GM23338 (cell line): ENCODE measurements at regions not wholly inside any gene's neighbourhood (a gene's known extent, or its start where the extent isn't known, plus 50 kb on each side); places are given as distances from the start of the nearest gene placed in this dataset.

Experiments used
- ATAC-seq: fragments of 200-7000 bp; cut with Tn5 transposase; 3 replicates; pipeline ENCODE4 v1.9.1; 2020
- DNase-seq: peaks from one replicate; pipeline ENCODE4 v3.0.0-alpha.2; 2015; ENCODE audit warnings: low spot score
- H2AFZ ChIP-seq: fragments of 200-600 bp; sonication (generic); 2 replicates; pipeline ENCODE4 v1.8.0; 2016; ENCODE audit warnings: antibody characterized with exemption, mild to moderate bottlenecking, moderate library complexity
- H3F3A ChIP-seq: fragments of 200-600 bp; sonication (generic); replicated peaks from 2 replicates; pipeline ENCODE4 v1.8.0; 2017; ENCODE audit warnings: antibody characterized with exemption, mixed run types, low read depth
- H3K27ac ChIP-seq: fragments of 200-600 bp; sonication (generic); 2 replicates; pipeline ENCODE4 v1.6.1; 2016; ENCODE audit warnings: low read depth
- H3K27me3 ChIP-seq: fragments of 200-600 bp; sonication (generic); 2 replicates; pipeline ENCODE4 v1.8.0; 2016; ENCODE audit warnings: mild to moderate bottlenecking, mixed run types, moderate library complexity; ENCODE audit not compliant: insufficient read depth
- H3K36me3 ChIP-seq: fragments of 200-600 bp; sonication (generic); 2 replicates; pipeline ENCODE4 v1.8.0; 2016; ENCODE audit warnings: mild to moderate bottlenecking; ENCODE audit not compliant: insufficient read depth
- H3K4me1 ChIP-seq: fragments of 200-600 bp; sonication (generic); 2 replicates; pipeline ENCODE4 v1.8.0; 2016; ENCODE audit warnings: mild to moderate bottlenecking, moderate library complexity; ENCODE audit not compliant: insufficient read depth
- H3K4me2 ChIP-seq: fragments of 200-600 bp; sonication (generic); 2 replicates; pipeline ENCODE4 v1.7.1; 2017; ENCODE audit warnings: mixed run types
- H3K4me3 ChIP-seq: fragments of 200-600 bp; sonication (generic); 2 replicates; pipeline ENCODE4 v1.6.1; 2016; ENCODE audit warnings: mixed run types
- H3K79me2 ChIP-seq: fragments of 200-600 bp; sonication (generic); replicated peaks from 2 replicates; pipeline ENCODE4 v1.8.0; 2017; ENCODE audit warnings: mild to moderate bottlenecking; ENCODE audit not compliant: insufficient read depth
- H3K9me2 ChIP-seq: fragments of 200-600 bp; sonication (generic); 2 replicates; pipeline ENCODE4 v1.8.0; 2017; ENCODE audit not compliant: insufficient read depth
- H4K20me1 ChIP-seq: fragments of 200-600 bp; sonication (generic); replicated peaks from 2 replicates; pipeline ENCODE4 v1.8.0; 2017; ENCODE audit warnings: mild to moderate bottlenecking; ENCODE audit not compliant: insufficient read depth
- H3K27ac Mint-ChIP-seq: 2 replicates; pipeline ENCODE4 v1.8.0; 2020; ENCODE audit warnings: inconsistent platforms, mild to moderate bottlenecking, moderate library complexity, mixed read lengths
- H3K27me3 Mint-ChIP-seq: 3 replicates; pipeline ENCODE4 v1.8.0; 2022; ENCODE audit warnings: low read depth, mild to moderate bottlenecking, moderate library complexity, mixed read lengths, inconsistent platforms; ENCODE audit not compliant: insufficient read depth, poor library complexity
- H3K36me3 Mint-ChIP-seq: 3 replicates; pipeline ENCODE4 v1.8.0; 2021; ENCODE audit warnings: low read depth, mild to moderate bottlenecking, inconsistent platforms, moderate library complexity, mixed read lengths
- H3K4me1 Mint-ChIP-seq: 3 replicates; pipeline ENCODE4 v1.8.0; 2020; ENCODE audit warnings: mild to moderate bottlenecking, inconsistent platforms, mixed read lengths
- H3K4me3 Mint-ChIP-seq: 3 replicates; pipeline ENCODE4 v1.8.0; 2021; ENCODE audit warnings: moderate library complexity, mild to moderate bottlenecking, inconsistent platforms, mixed read lengths
- H3K9me3 Mint-ChIP-seq: 3 replicates; pipeline ENCODE4 v1.8.0; 2020; ENCODE audit warnings: moderate library complexity, mild to moderate bottlenecking, inconsistent platforms, mixed read lengths
- CREB1 ChIP-seq: fragments of 250-450 bp; sonication (Bioruptor Pico); IDR thresholded peaks from 2 replicates; pipeline ENCODE4 v1.5.0; 2020; ENCODE audit warnings: low read depth, mild to moderate bottlenecking, moderate library complexity
- CTCF ChIP-seq, 2 experiments: fragments of 200-600 bp in 1 of 2; sonication (generic) in 1 of 2; conservative IDR thresholded peaks; 2 replicates each; pipeline versions ENCODE4 v1.5.1 to v1.6.1; 2016 to 2017; ENCODE audit warnings: antibody characterized with exemption in 2 of 2, low read depth in 2 of 2, mild to moderate bottlenecking in 2 of 2, moderate library complexity in 1 of 2
- ETS1 ChIP-seq: IDR thresholded peaks from 2 replicates; pipeline ENCODE4 v1.6.1; 2016; ENCODE audit warnings: antibody characterized with exemption
- EZH2 ChIP-seq: fragments of 200-600 bp; sonication (generic); IDR thresholded peaks from one replicate; pipeline ENCODE4 v1.8.0; 2017; ENCODE audit warnings: antibody characterized with exemption, mild to moderate bottlenecking, low read depth; ENCODE audit not compliant: unreplicated experiment
- EZH2phosphoT487 ChIP-seq: fragments of 200-600 bp; sonication (generic); IDR thresholded peaks from one replicate; pipeline ENCODE4 v1.8.1; 2018; ENCODE audit warnings: antibody characterized with exemption; ENCODE audit not compliant: unreplicated experiment
- JUNB ChIP-seq: IDR thresholded peaks from one replicate; pipeline ENCODE4 v1.6.1; 2016; ENCODE audit warnings: antibody characterized with exemption; ENCODE audit not compliant: unreplicated experiment
- NANOG ChIP-seq: IDR thresholded peaks from 2 replicates; pipeline ENCODE4 v1.6.1; 2016; ENCODE audit warnings: antibody characterized with exemption, borderline replicate concordance
- POLR2AphosphoS5 ChIP-seq: IDR thresholded peaks from 2 replicates; pipeline ENCODE4 v1.6.1; 2016; ENCODE audit warnings: antibody characterized with exemption, low read depth
- REST ChIP-seq: IDR thresholded peaks from one replicate; pipeline ENCODE4 v1.6.1; 2018; ENCODE audit warnings: antibody characterized with exemption; ENCODE audit not compliant: unreplicated experiment
- STAT1 ChIP-seq: IDR thresholded peaks from one replicate; pipeline ENCODE4 v1.6.1; 2016; ENCODE audit warnings: antibody characterized with exemption; ENCODE audit not compliant: unreplicated experiment
- ZNF114 ChIP-seq: fragments of 250-450 bp; sonication (Bioruptor Pico); IDR thresholded peaks from 2 replicates; pipeline ENCODE4 v1.5.0; 2020; ENCODE audit warnings: mild to moderate bottlenecking, moderate library complexity
- ZNF331 ChIP-seq: fragments of 250-450 bp; sonication (Bioruptor Pico); IDR thresholded peaks from 2 replicates; pipeline ENCODE4 v1.5.0; 2020; ENCODE audit warnings: low read depth, mild to moderate bottlenecking, moderate library complexity
- ZNF462 ChIP-seq: fragments of 250-450 bp; sonication (Bioruptor Pico); IDR thresholded peaks from 2 replicates; pipeline ENCODE4 v1.5.0; 2020; ENCODE audit warnings: mild to moderate bottlenecking, moderate library complexity

- H3K4me1 Mint-ChIP-seq: peaks cover 20% of the 10 kb centered on the region
- Histone ChIP-seq H3K79me2 (no peaks in the 10 kb centered on the region), H3K27ac (no peak overlapping the region), H4K20me1 (no peaks in the 10 kb centered on the region), H3K4me3 (no peak overlapping the region), H3K4me2 (no peak overlapping the region), H3F3A (no peaks in the 10 kb centered on the region), H3K9me2 (peaks cover 4% of the 10 kb centered on the region; the same call in 1 of the 2 replicates), H3K4me1 (0 out of 2 replicates have a peak, but pooled peaks cover 6% of the 10 kb centered on the region), H3K27me3 (no peaks in the 10 kb centered on the region), H2AFZ (peak overlapping the region; percentile 57; the same call in 1 of the 2 replicates), H3K36me3 (no peaks in the 10 kb centered on the region)
- H3K27ac Mint-ChIP-seq: no peak overlapping the region
- H3K27me3 Mint-ChIP-seq: no peaks in the 10 kb centered on the region
- ATAC-seq (peak; percentile 71), DNase-seq (no peak)
- no peak overlapping the region for H3K4me3 Mint-ChIP-seq
- TF ChIP-seq EZH2phosphoT487 (no peak), REST (no peak), ZNF331 (CRISPR knock-in tag) (no peak), ZNF114 (no peak), POLR2AphosphoS5 (no peak), NANOG (no peak), CTCF (conservative IDR thresholded peaks at IDR 0.05; ENCODE audit: low read depth in 2 of 2) (no peak), JUNB (no peak), ZNF462 (CRISPR knock-in tag) (no peak), ETS1 (no peak), EZH2 (no peak), CREB1 (CRISPR knock-in tag) (no peak), STAT1 (no peak)
- peaks cover 8% of the 10 kb centered on the region; the same call in 2 of the 3 replicates for H3K36me3 Mint-ChIP-seq
- peaks cover 21% of the 10 kb centered on the region for H3K9me3 Mint-ChIP-seq
These were observed 261.3 kb upstream of the LRRC4C start for GRCh38 chr11:41720761-41721160.
